Right atrium auricular region (tissue), 2 donors: ENCODE measurements at regions not wholly inside any gene's neighbourhood (a gene's known extent, or its start where the extent isn't known, plus 50 kb on each side); places are given as distances from the start of the nearest gene placed in this dataset.
"Not testable (repeated sequence)": the region's sequence is repeated elsewhere in the genome, so short reads cannot be mapped to it uniquely, and the experiment has no call there.

Experiments used
- DNase-seq: peaks from one replicate; pipeline ENCODE4 v3.0.0-alpha.2; 2019; ENCODE audit warnings: low spot score
- H3K27ac ChIP-seq, 2 donors: fragments of 200-600 bp; sonication (generic); 1 replicate in 1 of 2; 2 replicates in 1 of 2; pipeline ENCODE4 v1.5.1; 2016 to 2019
- H3K27me3 ChIP-seq, 2 donors: fragments of 200-600 bp; sonication (generic); one replicate each; pipeline versions ENCODE4 v1.5.1 to v1.6.0; 2017 to 2019
- H3K36me3 ChIP-seq: fragments of 200-600 bp; sonication (generic); one replicate; pipeline ENCODE4 v1.5.1; 2016
- H3K4me1 ChIP-seq, 2 donors: fragments of 200-600 bp; sonication (generic); one replicate each; pipeline versions ENCODE4 v1.5.1 to v1.6.0; 2017 to 2019
- H3K4me3 ChIP-seq, 2 donors: fragments of 200-600 bp; sonication (generic); 1 replicate in 1 of 2; 2 replicates in 1 of 2; pipeline ENCODE4 v1.5.1; 2017 to 2019; ENCODE audit warnings: mild to moderate bottlenecking in 1 of 2, moderate library complexity in 1 of 2
- H3K9me3 ChIP-seq, 2 donors: fragments of 200-600 bp; sonication (generic); one replicate each; pipeline ENCODE4 v1.5.1; 2019
- TF ChIP-seq, protein P1 (sequence below), 2 donors: fragments of 200-600 bp; sonication (generic); IDR thresholded peaks; one replicate each; pipeline ENCODE4 v1.5.1; 2019; ENCODE audit warnings: antibody characterized with exemption in 2 of 2

DNA sequence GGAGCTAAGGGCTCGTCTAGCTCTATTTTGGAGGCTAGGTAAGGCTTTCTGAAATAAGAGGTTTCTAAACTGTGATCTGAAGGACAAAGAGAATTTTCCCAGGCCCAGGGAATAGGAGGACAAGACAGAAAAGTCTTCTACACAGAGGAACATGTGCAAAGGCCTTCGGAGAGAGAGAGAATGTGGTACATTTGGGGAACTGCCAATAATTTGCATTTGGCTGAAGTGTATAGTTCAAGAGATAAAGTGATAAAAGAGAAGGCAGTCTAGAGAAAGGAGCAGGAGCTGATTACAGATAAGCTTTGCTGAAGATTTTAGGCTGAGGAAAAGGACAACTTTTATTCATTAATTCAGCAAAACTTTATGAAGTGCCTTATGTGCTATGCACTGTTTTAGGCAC is 214.4 kb upstream of the ELL2 start:
- H3K27ac ChIP-seq: no peak overlapping the region
- no peaks in the 10 kb centered on the region for H3K36me3 ChIP-seq
- no peak for DNase-seq

DNA sequence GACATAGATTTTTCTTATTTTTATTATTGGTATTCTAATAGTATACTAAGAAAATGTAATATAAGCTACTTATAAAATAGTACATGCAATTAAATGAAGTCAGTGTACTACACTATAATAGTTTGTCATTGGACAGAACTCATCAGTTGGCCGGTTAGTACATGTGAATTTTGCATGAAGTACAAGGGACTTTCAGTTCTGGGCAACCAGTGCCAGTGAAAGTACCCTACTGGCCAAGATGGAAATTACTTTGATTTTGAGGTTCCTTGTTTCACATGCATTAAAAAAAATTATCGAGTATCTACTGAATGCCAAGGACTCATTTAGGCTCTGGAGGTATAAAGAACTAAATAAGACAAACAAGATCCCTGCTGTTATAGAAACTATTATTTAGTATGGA is 213.4 kb upstream of the ELL2 start:
- H3K4me1 ChIP-seq: no peaks in the 10 kb centered on the region
- DNase-seq: no peak
- H3K36me3 ChIP-seq: no peaks in the 10 kb centered on the region
- H3K27me3 ChIP-seq: no peaks in the 10 kb centered on the region
- TF ChIP-seq, protein P1, sequence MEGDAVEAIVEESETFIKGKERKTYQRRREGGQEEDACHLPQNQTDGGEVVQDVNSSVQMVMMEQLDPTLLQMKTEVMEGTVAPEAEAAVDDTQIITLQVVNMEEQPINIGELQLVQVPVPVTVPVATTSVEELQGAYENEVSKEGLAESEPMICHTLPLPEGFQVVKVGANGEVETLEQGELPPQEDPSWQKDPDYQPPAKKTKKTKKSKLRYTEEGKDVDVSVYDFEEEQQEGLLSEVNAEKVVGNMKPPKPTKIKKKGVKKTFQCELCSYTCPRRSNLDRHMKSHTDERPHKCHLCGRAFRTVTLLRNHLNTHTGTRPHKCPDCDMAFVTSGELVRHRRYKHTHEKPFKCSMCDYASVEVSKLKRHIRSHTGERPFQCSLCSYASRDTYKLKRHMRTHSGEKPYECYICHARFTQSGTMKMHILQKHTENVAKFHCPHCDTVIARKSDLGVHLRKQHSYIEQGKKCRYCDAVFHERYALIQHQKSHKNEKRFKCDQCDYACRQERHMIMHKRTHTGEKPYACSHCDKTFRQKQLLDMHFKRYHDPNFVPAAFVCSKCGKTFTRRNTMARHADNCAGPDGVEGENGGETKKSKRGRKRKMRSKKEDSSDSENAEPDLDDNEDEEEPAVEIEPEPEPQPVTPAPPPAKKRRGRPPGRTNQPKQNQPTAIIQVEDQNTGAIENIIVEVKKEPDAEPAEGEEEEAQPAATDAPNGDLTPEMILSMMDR (IDR thresholded peaks at IDR 0.05): peak in 1 of 2 donors; percentile 39
- H3K4me3 ChIP-seq: no peak overlapping the region
- H3K27ac ChIP-seq: no peak overlapping the region
- no peaks in the 10 kb centered on the region for H3K9me3 ChIP-seq

More for the DNA sequence above, 214.4 kb upstream of the ELL2 start:
- TF ChIP-seq, protein P1 (IDR thresholded peaks at IDR 0.05): no peak
- Histone ChIP-seq H3K4me1 (no peaks in the 10 kb centered on the region), H3K27me3 (no peaks in the 10 kb centered on the region), H3K9me3 (no peaks in the 10 kb centered on the region), H3K4me3 (no peak overlapping the region)

GRCh38 chr5:96173366-96173765 is 211.7 kb upstream of the ELL2 start:
- no peak for DNase-seq
- no peak overlapping the region for H3K4me3 ChIP-seq
- no peaks in the 10 kb centered on the region for H3K4me1 ChIP-seq
- H3K36me3 ChIP-seq: no peaks in the 10 kb centered on the region
- TF ChIP-seq, protein P1 (IDR thresholded peaks at IDR 0.05): no peak
- no peaks in the 10 kb centered on the region for H3K9me3 ChIP-seq
- no peak overlapping the region for H3K27ac ChIP-seq
- no peaks in the 10 kb centered on the region for H3K27me3 ChIP-seq

DNA sequence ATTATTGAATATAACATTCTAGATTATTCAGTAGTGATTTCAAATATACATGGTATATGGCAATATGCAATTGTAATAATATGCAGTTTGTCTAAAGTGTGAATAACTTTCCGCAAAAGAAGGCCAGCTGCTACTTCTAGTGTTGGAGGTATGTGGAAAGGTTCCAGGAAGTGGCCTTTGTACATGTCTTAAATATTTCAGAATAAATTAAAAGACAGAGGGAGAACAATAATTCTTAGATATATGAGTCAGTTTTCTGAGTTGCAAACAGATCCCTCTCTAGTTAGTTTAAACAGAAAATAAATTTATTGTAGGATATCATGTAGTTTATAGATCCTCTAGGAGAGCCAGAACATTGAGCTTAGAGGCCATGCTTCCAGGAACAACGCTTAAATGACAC is 210.8 kb upstream of the ELL2 start:
- H3K36me3 ChIP-seq: no peaks in the 10 kb centered on the region
- no peaks in the 10 kb centered on the region for H3K9me3 ChIP-seq
- no peaks in the 10 kb centered on the region for H3K4me1 ChIP-seq
- TF ChIP-seq, protein P1 (IDR thresholded peaks at IDR 0.05): no peak
- H3K4me3 ChIP-seq: no peak overlapping the region
- H3K27me3 ChIP-seq: no peaks in the 10 kb centered on the region
- H3K27ac ChIP-seq: no peak overlapping the region
- no peak for DNase-seq

GRCh38 chr5:96171973-96172372 is 210.3 kb upstream of the ELL2 start:
- H3K36me3 ChIP-seq, H3K4me3 ChIP-seq, H3K27me3 ChIP-seq: not testable (repeated sequence)

DNA sequence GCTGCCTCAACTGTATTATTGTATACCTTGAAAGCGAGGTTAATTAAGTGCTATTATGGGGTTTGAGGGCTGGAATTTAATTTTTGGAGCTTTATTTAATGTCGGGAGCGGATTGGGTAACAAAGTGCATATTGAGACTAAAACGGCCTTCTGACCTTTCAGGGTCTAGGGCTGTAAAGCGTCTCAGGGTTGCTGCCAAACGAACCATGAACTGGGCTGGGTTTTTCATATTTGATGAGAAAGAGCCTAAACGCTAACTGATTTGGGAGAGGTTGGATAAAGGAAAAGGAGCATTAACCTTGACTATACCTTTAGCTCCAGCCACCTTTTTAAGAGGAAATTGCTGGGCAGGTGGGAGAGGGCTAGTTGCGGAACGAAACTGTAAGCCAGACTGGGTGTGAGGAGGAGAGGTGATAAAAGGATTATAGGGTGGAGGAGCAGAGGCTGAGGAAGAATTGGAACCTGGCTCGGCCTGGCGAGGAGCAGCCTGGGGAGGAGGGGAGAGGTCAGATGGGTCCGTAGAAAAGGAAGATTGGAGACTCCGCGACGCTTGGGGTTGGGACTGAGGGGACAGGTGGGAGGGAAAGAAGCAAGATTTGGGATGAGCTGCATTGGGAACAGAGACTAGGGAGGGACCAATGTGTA is 209.0 kb upstream of the ELL2 start:
- H3K27ac ChIP-seq, DNase-seq, H3K4me1 ChIP-seq, H3K4me3 ChIP-seq, H3K27me3 ChIP-seq, H3K9me3 ChIP-seq, H3K36me3 ChIP-seq: not testable (repeated sequence)

More at GRCh38 chr5:96171973-96172372, 210.3 kb upstream of the ELL2 start:
- DNase-seq, H3K27ac ChIP-seq, H3K9me3 ChIP-seq, H3K4me1 ChIP-seq: not testable (repeated sequence)

GRCh38 chr5:96168833-96169232 is 207.2 kb upstream of the ELL2 start:
- H3K9me3 ChIP-seq, H3K4me1 ChIP-seq, H3K27me3 ChIP-seq, DNase-seq, H3K4me3 ChIP-seq, H3K27ac ChIP-seq, H3K36me3 ChIP-seq: not testable (repeated sequence)
